Fibroblast of lung (primary cell): ENCODE measurements at regions not wholly inside any gene's neighbourhood (a gene's known extent, or its start where the extent isn't known, plus 50 kb on each side); places are given as distances from the start of the nearest gene placed in this dataset.

Experiments used
- DNase-seq, 2 donors: peaks; one replicate each; pipeline versions ENCODE4 v3.0.0 to v3.0.0-alpha.2; 2010; ENCODE audit warnings: low read depth in 2 of 2
- H2AFZ ChIP-seq: 2 replicates; pipeline ENCODE4 v1.5.1; 2012; ENCODE audit warnings: low read length, control low read depth, inconsistent platforms
- H3K27ac ChIP-seq: 2 replicates; pipeline ENCODE4 v1.5.1; 2011; ENCODE audit warnings: low read length, control low read depth; ENCODE audit not compliant: insufficient read depth
- H3K27me3 ChIP-seq: 2 replicates; pipeline ENCODE4 v1.5.1; 2011; ENCODE audit warnings: mild to moderate bottlenecking, low read length; ENCODE audit not compliant: control insufficient read depth, insufficient read depth
- H3K36me3 ChIP-seq: 2 replicates; pipeline ENCODE4 v1.5.1; 2011; ENCODE audit warnings: low read length; ENCODE audit not compliant: control insufficient read depth, insufficient read depth
- H3K4me1 ChIP-seq: 2 replicates; pipeline ENCODE4 v1.5.1; 2011; ENCODE audit warnings: low read length; ENCODE audit not compliant: control insufficient read depth, insufficient read depth; ENCODE audit errors: extremely low read depth
- H3K4me2 ChIP-seq: 2 replicates; pipeline ENCODE4 v1.5.1; 2011; ENCODE audit warnings: low read length, control low read depth; ENCODE audit not compliant: insufficient read depth; ENCODE audit errors: extremely low read depth
- H3K4me3 ChIP-seq, 4 experiments: fragments of 200-600 bp in 1 of 4; sonication (generic) in 1 of 4; replicated peaks in 1 of 4; 2 replicates each; pipeline ENCODE4 v1.5.1; 2011 to 2016; ENCODE audit warnings: low read length in 4 of 4, low read depth in 3 of 4, mild to moderate bottlenecking in 3 of 4, control low read depth in 2 of 4, inconsistent platforms in 1 of 4, mixed read lengths in 1 of 4; ENCODE audit not compliant: insufficient read depth in 1 of 4; ENCODE audit errors: control extremely low read depth in 1 of 4
- H3K79me2 ChIP-seq: 2 replicates; pipeline ENCODE4 v1.5.1; 2012; ENCODE audit warnings: mild to moderate bottlenecking, low read length, inconsistent platforms; ENCODE audit not compliant: control insufficient read depth, insufficient read depth
- H3K9ac ChIP-seq: 2 replicates; pipeline ENCODE4 v1.5.1; 2011; ENCODE audit warnings: mild to moderate bottlenecking, low read length, control low read depth; ENCODE audit not compliant: insufficient read depth
- H3K9me3 ChIP-seq: 2 replicates; pipeline ENCODE4 v1.5.1; 2012; ENCODE audit warnings: low read depth, low read length; ENCODE audit not compliant: control insufficient read depth, insufficient read depth
- H4K20me1 ChIP-seq: 2 replicates; pipeline ENCODE4 v1.5.1; 2011; ENCODE audit warnings: low read length; ENCODE audit not compliant: control insufficient read depth, insufficient read depth; ENCODE audit errors: extremely low read depth
- EZH2 ChIP-seq: IDR thresholded peaks from 2 replicates; pipeline ENCODE4 v1.5.1; 2012; ENCODE audit warnings: low read length, control low read depth, mild to moderate bottlenecking; ENCODE audit errors: missing control alignments
- TF ChIP-seq, protein P1 (sequence below), 2 donors: IDR thresholded peaks in 1 of 2; conservative IDR thresholded peaks in 1 of 2; 1 replicate in 1 of 2; 2 replicates in 1 of 2; pipeline ENCODE4 v1.5.1; 2011 to 2012; ENCODE audit warnings: low read length in 2 of 2, control low read depth in 1 of 2, inconsistent platforms in 1 of 2, low read depth in 1 of 2, mild to moderate bottlenecking in 1 of 2

DNA sequence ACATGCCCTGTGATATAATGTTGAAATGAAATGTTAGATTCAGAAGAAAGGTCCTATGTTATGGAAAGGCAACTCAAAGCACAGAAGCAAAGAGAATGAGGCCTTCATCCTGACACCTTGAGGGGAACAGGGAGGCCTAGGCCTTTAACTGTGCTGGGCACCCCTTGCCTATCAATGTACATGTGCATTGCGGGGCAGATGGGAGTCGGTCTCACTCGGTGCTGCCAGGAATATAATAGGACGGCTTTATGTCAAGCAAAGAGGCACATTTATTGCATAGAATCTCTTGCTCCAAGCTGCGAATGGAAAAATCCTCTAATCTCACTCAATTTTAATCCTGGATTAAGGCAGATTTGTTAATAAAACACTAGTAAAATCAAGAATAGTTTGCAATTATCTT lies 301.0 kb upstream of the SOX14 start:
- no peaks in the 10 kb centered on the region for H3K9me3 ChIP-seq
- no peak for TF ChIP-seq EZH2
- TF ChIP-seq, protein P1, sequence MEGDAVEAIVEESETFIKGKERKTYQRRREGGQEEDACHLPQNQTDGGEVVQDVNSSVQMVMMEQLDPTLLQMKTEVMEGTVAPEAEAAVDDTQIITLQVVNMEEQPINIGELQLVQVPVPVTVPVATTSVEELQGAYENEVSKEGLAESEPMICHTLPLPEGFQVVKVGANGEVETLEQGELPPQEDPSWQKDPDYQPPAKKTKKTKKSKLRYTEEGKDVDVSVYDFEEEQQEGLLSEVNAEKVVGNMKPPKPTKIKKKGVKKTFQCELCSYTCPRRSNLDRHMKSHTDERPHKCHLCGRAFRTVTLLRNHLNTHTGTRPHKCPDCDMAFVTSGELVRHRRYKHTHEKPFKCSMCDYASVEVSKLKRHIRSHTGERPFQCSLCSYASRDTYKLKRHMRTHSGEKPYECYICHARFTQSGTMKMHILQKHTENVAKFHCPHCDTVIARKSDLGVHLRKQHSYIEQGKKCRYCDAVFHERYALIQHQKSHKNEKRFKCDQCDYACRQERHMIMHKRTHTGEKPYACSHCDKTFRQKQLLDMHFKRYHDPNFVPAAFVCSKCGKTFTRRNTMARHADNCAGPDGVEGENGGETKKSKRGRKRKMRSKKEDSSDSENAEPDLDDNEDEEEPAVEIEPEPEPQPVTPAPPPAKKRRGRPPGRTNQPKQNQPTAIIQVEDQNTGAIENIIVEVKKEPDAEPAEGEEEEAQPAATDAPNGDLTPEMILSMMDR (conservative IDR thresholded peaks at IDR 0.05 in 1 of 2, IDR thresholded peaks at IDR 0.05 in 1 of 2; ENCODE audit: low read depth in 1 of 2, low read length in 2 of 2), result no peak
- no peak overlapping the region for H3K9ac ChIP-seq
- no peaks in the 10 kb centered on the region for H3K4me1 ChIP-seq
- H3K4me2 ChIP-seq, result no peak overlapping the region
- H3K4me3 ChIP-seq, result no peak overlapping the region
- DNase-seq, result no peak
- no peak overlapping the region for H3K27ac ChIP-seq
- no peaks in the 10 kb centered on the region for H3K79me2 ChIP-seq
- H3K27me3 ChIP-seq, result no peaks in the 10 kb centered on the region
- H3K36me3 ChIP-seq, result no peaks in the 10 kb centered on the region
- no peak overlapping the region for H2AFZ ChIP-seq
- no peaks in the 10 kb centered on the region for H4K20me1 ChIP-seq

DNA sequence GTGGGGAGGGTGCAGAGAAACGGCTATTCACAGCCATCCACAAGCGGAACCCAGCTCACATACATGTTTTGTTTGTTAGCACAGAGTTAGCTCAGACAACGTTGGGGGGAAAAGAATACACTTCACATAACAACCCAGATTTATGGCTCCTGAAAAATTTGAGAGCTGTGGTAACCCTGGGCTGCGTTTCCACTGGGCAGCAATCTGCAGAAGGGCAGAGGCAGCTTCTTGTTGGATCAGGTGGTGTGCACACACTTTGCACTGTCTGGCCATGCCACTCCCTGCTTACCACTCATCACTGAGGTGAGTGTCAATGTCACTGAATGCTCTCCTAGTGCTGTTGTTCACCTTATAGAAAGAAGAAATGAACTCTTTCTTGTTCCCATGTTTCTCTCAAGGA lies 299.8 kb upstream of the SOX14 start:
- Histone ChIP-seq H3K27me3 (no peaks in the 10 kb centered on the region), H3K4me2 (no peak overlapping the region), H3K36me3 (no peaks in the 10 kb centered on the region), H3K4me3 (no peak overlapping the region), H3K9me3 (no peaks in the 10 kb centered on the region), H3K27ac (no peak overlapping the region), H3K9ac (no peak overlapping the region), H2AFZ (no peak overlapping the region), H3K4me1 (no peaks in the 10 kb centered on the region), H3K79me2 (no peaks in the 10 kb centered on the region), H4K20me1 (no peaks in the 10 kb centered on the region)
- no peak for DNase-seq
- TF ChIP-seq, protein P1 (conservative IDR thresholded peaks at IDR 0.05 in 1 of 2, IDR thresholded peaks at IDR 0.05 in 1 of 2; ENCODE audit: low read depth in 1 of 2, low read length in 2 of 2), result no peak
- no peak for TF ChIP-seq EZH2

- Histone ChIP-seq H3K27ac (no peak overlapping the region), H3K4me2 (no peak overlapping the region), H3K9ac (no peak overlapping the region), H3K27me3 (no peaks in the 10 kb centered on the region), H3K4me3 (no peak overlapping the region), H3K4me1 (no peaks in the 10 kb centered on the region), H3K9me3 (no peaks in the 10 kb centered on the region), H3K79me2 (no peaks in the 10 kb centered on the region), H2AFZ (no peak overlapping the region), H3K36me3 (no peaks in the 10 kb centered on the region), H4K20me1 (no peaks in the 10 kb centered on the region)
- no peak for DNase-seq
- no peak for TF ChIP-seq EZH2
- TF ChIP-seq, protein P1 (conservative IDR thresholded peaks at IDR 0.05 in 1 of 2, IDR thresholded peaks at IDR 0.05 in 1 of 2; ENCODE audit: low read depth in 1 of 2, low read length in 2 of 2), result no peak
Measured at GRCh38 chr3:137468446-137468845, 295.7 kb upstream of the SOX14 start.
